ENCODE measurements at regions not wholly inside any gene's neighbourhood (a gene's known extent, or its start where the extent isn't known, plus 50 kb on each side); places are given as distances from the start of the nearest gene placed in this dataset.

GRCh38 chr2:71929482-71929772, 218.2 kb downstream of the CYP26B1 start:
- H3K4me1 ChIP-seq, result peaks cover 28% of the 10 kb centered on the region
- TF ChIP-seq CTCF (IDR thresholded peaks at IDR 0.05), result no peak
- H3K9me3 ChIP-seq, result no peaks in the 10 kb centered on the region
- DNase-seq (ENCODE audit: low spot score in 2 of 2), result no peak
- H3K36me3 ChIP-seq, result no peaks in the 10 kb centered on the region
- no peak overlapping the region for H3K4me3 ChIP-seq
- 79% methylated on average over 2 of the region's 2 CpGs for WGBS
- no peak overlapping the region for H3K27ac ChIP-seq
- H3K27me3 ChIP-seq, result no peaks in the 10 kb centered on the region

GRCh38 chr2:71928734-71929481, 218.8 kb downstream of the CYP26B1 start:
- no peak overlapping the region for H3K27ac ChIP-seq
- peaks cover 28% of the 10 kb centered on the region for H3K4me1 ChIP-seq
- H3K9me3 ChIP-seq, result no peaks in the 10 kb centered on the region
- no peak for DNase-seq (ENCODE audit: low spot score in 2 of 2)
- TF ChIP-seq CTCF (IDR thresholded peaks at IDR 0.05), result no peak
- TF ChIP-seq POLR2AphosphoS5 (IDR thresholded peaks at IDR 0.05), result no peak
- TF ChIP-seq EP300 (IDR thresholded peaks at IDR 0.05), result no peak
- no peak for TF ChIP-seq POLR2A (IDR thresholded peaks at IDR 0.05)
- 93% methylated on average over 11 of the region's 11 CpGs for WGBS
- no peak overlapping the region for H3K4me3 ChIP-seq
- H3K27me3 ChIP-seq, result no peaks in the 10 kb centered on the region
- no peaks in the 10 kb centered on the region for H3K36me3 ChIP-seq

- Histone ChIP-seq H3K4me3 (no peak overlapping the region), H3K27me3 (no peaks in the 10 kb centered on the region), H3K27ac (no peak overlapping the region), H3K9me3 (no peaks in the 10 kb centered on the region), H3K4me1 (peaks cover 26% of the 10 kb centered on the region), H3K36me3 (no peaks in the 10 kb centered on the region)
- no peak for TF ChIP-seq POLR2A (IDR thresholded peaks at IDR 0.05)
- no peak for TF ChIP-seq POLR2AphosphoS5 (IDR thresholded peaks at IDR 0.05)
- TF ChIP-seq EP300 (IDR thresholded peaks at IDR 0.05), result no peak
- no peak for TF ChIP-seq CTCF (IDR thresholded peaks at IDR 0.05)
- no peak for DNase-seq (ENCODE audit: low spot score in 2 of 2)
- 91% methylated on average over 10 of the region's 10 CpGs for WGBS
These were observed 219.6 kb downstream of the CYP26B1 start for GRCh38 chr2:71927757-71928715.

- H3K4me3 ChIP-seq, result no peak overlapping the region
- H3K9me3 ChIP-seq, result no peaks in the 10 kb centered on the region
- H3K36me3 ChIP-seq, result no peaks in the 10 kb centered on the region
- H3K27me3 ChIP-seq, result no peaks in the 10 kb centered on the region
- H3K4me1 ChIP-seq, result peaks cover 26% of the 10 kb centered on the region
- no peak overlapping the region for H3K27ac ChIP-seq
- WGBS, result 90% methylated on average over 15 of the region's 16 CpGs
- DNase-seq (ENCODE audit: low spot score in 2 of 2), result no peak
- TF ChIP-seq POLR2A (IDR thresholded peaks at IDR 0.05) (no peak), POLR2AphosphoS5 (IDR thresholded peaks at IDR 0.05) (no peak), CTCF (IDR thresholded peaks at IDR 0.05) (no peak), EP300 (IDR thresholded peaks at IDR 0.05) (no peak)
These were observed 220.5 kb downstream of the CYP26B1 start for GRCh38 chr2:71926876-71927756.
